ENCODE measurements at regions not wholly inside any gene's neighbourhood (a gene's known extent, or its start where the extent isn't known, plus 50 kb on each side); places are given as distances from the start of the nearest gene placed in this dataset.
A peak's percentile ranks its signal among the peaks of the same experiment; 100 is the strongest.
"Not testable (repeated sequence)": the region's sequence is repeated elsewhere in the genome, so short reads cannot be mapped to it uniquely, and the experiment has no call there.

- no peak for DNase-seq
Measured at GRCh38 chr6:93749191-93749590, 329.8 kb upstream of the EPHA7 start.

GRCh38 chr6:93746892-93747291 lies 327.5 kb upstream of the EPHA7 start:
- no peak for DNase-seq

- no peak for DNase-seq
Measured at GRCh38 chr6:93745306-93745705, 325.9 kb upstream of the EPHA7 start.

- no peak for DNase-seq
Measured at GRCh38 chr6:93735099-93735498, 315.7 kb upstream of the EPHA7 start.

GRCh38 chr6:93731306-93731705 lies 311.9 kb upstream of the EPHA7 start:
- DNase-seq: no peak

- DNase-seq: no peak
Measured at GRCh38 chr6:93728150-93728549, 308.8 kb upstream of the EPHA7 start.

- DNase-seq: no peak
Measured at GRCh38 chr6:93727447-93727846, 308.1 kb upstream of the EPHA7 start.

GRCh38 chr6:93721386-93722048 lies 302.2 kb upstream of the EPHA7 start:
- peak; percentile 86 for DNase-seq

- DNase-seq: no peak
Measured at GRCh38 chr6:93713974-93714373, 294.6 kb upstream of the EPHA7 start.

GRCh38 chr6:93703431-93703830 lies 284.1 kb upstream of the EPHA7 start:
- DNase-seq: no peak

- DNase-seq: no peak
Measured at GRCh38 chr6:93701526-93701925, 282.2 kb upstream of the EPHA7 start.

- no peak for DNase-seq
Measured at GRCh38 chr6:93685494-93685893, 266.1 kb upstream of the EPHA7 start.

- no peak for DNase-seq
Measured at GRCh38 chr6:93684339-93684738, 265.0 kb upstream of the EPHA7 start.

GRCh38 chr6:93679836-93680235 lies 260.5 kb upstream of the EPHA7 start:
- DNase-seq: no peak

- peak; percentile 37 for DNase-seq
Measured at GRCh38 chr6:93678841-93679454, 259.6 kb upstream of the EPHA7 start.

- DNase-seq: no peak
Measured at GRCh38 chr6:93677264-93677965, 258.1 kb upstream of the EPHA7 start.

GRCh38 chr6:93676581-93676980 lies 257.2 kb upstream of the EPHA7 start:
- no peak for DNase-seq

- peak; percentile 27 for DNase-seq
Measured at GRCh38 chr6:93675856-93676417, 256.6 kb upstream of the EPHA7 start.

- DNase-seq: no peak
Measured at GRCh38 chr6:93663111-93663510, 243.8 kb upstream of the EPHA7 start.

GRCh38 chr6:93654548-93654947 lies 235.2 kb upstream of the EPHA7 start:
- no peak for DNase-seq

- DNase-seq: peak; percentile 53
Measured at GRCh38 chr6:93644611-93645010, 225.3 kb upstream of the EPHA7 start.

GRCh38 chr6:93639126-93639525 lies 219.8 kb upstream of the EPHA7 start:
- no peak for DNase-seq

- DNase-seq: not testable (repeated sequence)
Measured at GRCh38 chr6:93636987-93637664, 217.8 kb upstream of the EPHA7 start.

Measured in NCI-H146 (cell line).